ENCODE measurements at regions not wholly inside any gene's neighbourhood (a gene's known extent, or its start where the extent isn't known, plus 50 kb on each side); places are given as distances from the start of the nearest gene placed in this dataset.

DNA sequence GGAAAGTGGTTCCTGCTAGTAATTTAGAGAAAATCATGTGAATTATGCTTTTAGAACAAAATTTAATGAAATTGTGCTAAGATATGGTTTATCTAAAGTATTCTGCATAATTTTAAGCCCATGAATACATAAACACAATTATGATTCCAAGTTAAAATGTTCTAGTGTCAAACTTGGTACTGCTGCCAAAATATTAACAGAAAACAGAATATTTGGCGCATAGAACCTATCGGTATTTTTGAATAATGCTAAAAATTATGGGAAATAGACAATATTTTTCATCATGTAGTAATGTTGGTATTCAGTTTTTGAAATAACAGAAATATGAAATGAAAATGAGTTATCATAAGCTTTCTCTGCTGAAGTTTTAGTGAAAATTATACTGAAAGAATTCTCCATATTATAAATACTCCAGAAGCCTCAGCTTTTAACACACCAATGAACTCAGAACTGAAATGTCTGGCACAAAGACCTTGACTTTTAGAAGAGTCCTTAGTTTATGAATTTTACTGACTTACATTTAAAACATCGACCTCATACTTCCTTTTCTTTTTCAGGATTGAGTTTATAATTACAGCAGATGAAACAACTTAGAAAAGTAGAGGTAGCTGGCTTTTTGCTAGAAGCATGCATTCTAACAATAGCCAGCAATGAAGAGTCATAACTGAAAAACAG lies 1192.3 kb upstream of the GJE1 start:
- no peak for TF ChIP-seq CTCF (IDR thresholded peaks at IDR 0.05)
- H3K27ac Mint-ChIP-seq, result no peak overlapping the region
- H3K27me3 Mint-ChIP-seq (ENCODE audit: insufficient read depth), result no peaks in the 10 kb centered on the region
- H3K4me3 Mint-ChIP-seq, result no peak overlapping the region
- H3K9me3 Mint-ChIP-seq, result peaks cover 14% of the 10 kb centered on the region
- H3K4me1 Mint-ChIP-seq (ENCODE audit: low read depth), result peaks cover 6% of the 10 kb centered on the region; the same call in 1 of the 2 replicates
- DNase-seq, result no peak
- peaks cover 12% of the 10 kb centered on the region for H3K36me3 Mint-ChIP-seq (ENCODE audit: low read depth)

- H3K27ac Mint-ChIP-seq, result no peak overlapping the region
- no peak for TF ChIP-seq CTCF (IDR thresholded peaks at IDR 0.05)
- no peak overlapping the region for H3K4me3 Mint-ChIP-seq
- H3K27me3 Mint-ChIP-seq (ENCODE audit: insufficient read depth), result no peaks in the 10 kb centered on the region
- H3K4me1 Mint-ChIP-seq (ENCODE audit: low read depth), result peaks cover 11% of the 10 kb centered on the region; the same call in 1 of the 2 replicates
- peaks cover 10% of the 10 kb centered on the region for H3K36me3 Mint-ChIP-seq (ENCODE audit: low read depth)
- DNase-seq, result no peak
- peaks cover 4% of the 10 kb centered on the region; the same call in 1 of the 2 replicates for H3K9me3 Mint-ChIP-seq
Observed at GRCh38 chr6:140932909-140933308, 1199.8 kb upstream of the GJE1 start.

- H3K27me3 Mint-ChIP-seq (ENCODE audit: insufficient read depth), result no peaks in the 10 kb centered on the region
- no peak overlapping the region for H3K4me3 Mint-ChIP-seq
- peaks cover 8% of the 10 kb centered on the region; the same call in 1 of the 2 replicates for H3K9me3 Mint-ChIP-seq
- no peak for DNase-seq
- H3K4me1 Mint-ChIP-seq (ENCODE audit: low read depth), result peaks cover 11% of the 10 kb centered on the region; the same call in 1 of the 2 replicates
- peaks cover 15% of the 10 kb centered on the region for H3K36me3 Mint-ChIP-seq (ENCODE audit: low read depth)
- no peak overlapping the region for H3K27ac Mint-ChIP-seq
- no peak for TF ChIP-seq CTCF (IDR thresholded peaks at IDR 0.05)
Observed at GRCh38 chr6:140931581-140931980, 1201.1 kb upstream of the GJE1 start.

- Mint-ChIP-seq H3K36me3 (ENCODE audit: low read depth) (peaks cover 27% of the 10 kb centered on the region), H3K27me3 (ENCODE audit: insufficient read depth) (no peaks in the 10 kb centered on the region), H3K4me3 (no peak overlapping the region), H3K4me1 (ENCODE audit: low read depth) (peaks cover 11% of the 10 kb centered on the region; the same call in 1 of the 2 replicates), H3K9me3 (peaks cover 17% of the 10 kb centered on the region; the same call in 1 of the 2 replicates), H3K27ac (no peak overlapping the region)
- no peak for TF ChIP-seq CTCF (IDR thresholded peaks at IDR 0.05)
- DNase-seq, result no peak
Observed at GRCh38 chr6:140929121-140929520, 1203.6 kb upstream of the GJE1 start.

DNA sequence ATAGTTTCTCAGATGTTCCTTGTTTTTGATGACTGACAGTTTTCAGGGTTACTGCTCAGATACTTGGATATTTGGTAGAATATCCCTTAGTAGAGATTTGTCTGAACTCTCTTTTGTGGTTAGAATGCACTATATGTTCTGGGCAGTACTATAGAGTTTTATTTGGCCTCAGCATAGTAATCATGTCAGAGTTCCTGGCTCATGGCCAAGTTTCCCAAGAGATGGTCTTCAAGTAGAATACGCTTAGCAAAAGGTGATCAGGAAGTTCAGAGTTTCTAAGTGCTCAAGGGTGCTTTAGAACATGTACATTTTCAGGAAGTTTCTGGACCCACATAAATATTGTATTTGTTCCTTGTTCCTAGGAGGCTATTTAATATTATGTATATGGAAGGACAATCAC lies 1209.7 kb upstream of the GJE1 start:
- H3K27ac Mint-ChIP-seq, result no peak overlapping the region
- no peak for DNase-seq
- TF ChIP-seq CTCF (IDR thresholded peaks at IDR 0.05), result no peak
- H3K27me3 Mint-ChIP-seq (ENCODE audit: insufficient read depth), result no peaks in the 10 kb centered on the region
- H3K4me1 Mint-ChIP-seq (ENCODE audit: low read depth), result peaks cover 17% of the 10 kb centered on the region
- peaks cover 43% of the 10 kb centered on the region for H3K36me3 Mint-ChIP-seq (ENCODE audit: low read depth)
- peaks cover 22% of the 10 kb centered on the region; the same call in 1 of the 2 replicates for H3K9me3 Mint-ChIP-seq
- no peak overlapping the region for H3K4me3 Mint-ChIP-seq

Measured in HFFc6 (cell line).